IMR-90 (cell line): ENCODE measurements at regions not wholly inside any gene's neighbourhood (a gene's known extent, or its start where the extent isn't known, plus 50 kb on each side); places are given as distances from the start of the nearest gene placed in this dataset.

Experiments
- ATAC-seq: fragments of 200-7000 bp; cut with Tn5 transposase; 2 replicates; pipeline ENCODE4 v1.9.1; 2020; ENCODE audit warnings: low read depth, mild to moderate bottlenecking, moderate library complexity
- BruUV-seq: library from RNA; stranded (reverse); fragments of 400-500 nt; replicated peaks from 2 replicates; lab custom pipeline; 2021; lab: Mats Ljungman, UMichigan
- CTCF ChIA-PET: fragments of 300-600 bp; formaldehyde crosslinking; extraction: SDS; loops from one replicate; lab custom pipeline; 2021; ENCODE audit warnings: antibody characterized with exemption; lab: Yijun Ruan, JAX
- POLR2A ChIA-PET: fragments of 300-600 bp; sonication (Branson Sonifier 250); formaldehyde crosslinking; loops from one replicate; lab custom pipeline; 2022; ENCODE audit warnings: antibody characterized with exemption; ENCODE audit not compliant: unreplicated experiment; lab: Charles Lee
- DNase-seq: peaks from one replicate; pipeline ENCODE4 v3.0.0; 2013
- H2AFZ ChIP-seq: replicated peaks from 2 replicates; pipeline ENCODE3; 2013; ENCODE audit warnings: low read length, mild to moderate bottlenecking; ENCODE audit not compliant: poor library complexity
- H2AK5ac ChIP-seq: 2 replicates; pipeline ENCODE4 v1.6.1; 2013; ENCODE audit warnings: low read depth, low read length, inconsistent platforms
- H2AK9ac ChIP-seq: replicated peaks from 2 replicates; pipeline ENCODE3; 2013; ENCODE audit warnings: mild to moderate bottlenecking, low read depth, low read length, moderate library complexity; ENCODE audit not compliant: poor library complexity
- H2BK120ac ChIP-seq: 2 replicates; pipeline ENCODE4 v1.6.1; 2013; ENCODE audit warnings: low read depth, low read length, inconsistent platforms
- H2BK15ac ChIP-seq: 3 replicates; pipeline ENCODE4 v1.6.1; 2013; ENCODE audit warnings: low read depth, low read length, inconsistent platforms
- H2BK20ac ChIP-seq: 2 replicates; pipeline ENCODE4 v1.6.1; 2013; ENCODE audit warnings: low read depth, mild to moderate bottlenecking, inconsistent platforms, low read length, moderate library complexity
- H2BK5ac ChIP-seq: 2 replicates; pipeline ENCODE4 v1.6.1; 2013; ENCODE audit warnings: mild to moderate bottlenecking, low read depth, low read length, inconsistent platforms; ENCODE audit not compliant: poor library complexity, severe bottlenecking
- H3K14ac ChIP-seq: replicated peaks from 2 replicates; pipeline ENCODE4 v1.6.1; 2013; ENCODE audit warnings: low read depth, low read length, inconsistent platforms
- H3K18ac ChIP-seq: 2 replicates; pipeline ENCODE4 v1.6.1; 2013; ENCODE audit warnings: low read depth, low read length, control low read depth
- H3K23ac ChIP-seq: 2 replicates; pipeline ENCODE4 v1.6.1; 2013; ENCODE audit warnings: low read depth, low read length, inconsistent platforms
- H3K27ac ChIP-seq: 2 replicates; pipeline ENCODE4 v1.5.1; 2013; ENCODE audit warnings: mild to moderate bottlenecking, control low read depth, low read length; ENCODE audit not compliant: insufficient read depth
- H3K27me3 ChIP-seq: 2 replicates; pipeline ENCODE4 v1.6.1; 2013; ENCODE audit warnings: low read length; ENCODE audit not compliant: control insufficient read depth, insufficient read depth
- H3K36me3 ChIP-seq: 2 replicates; pipeline ENCODE4 v1.6.1; 2013; ENCODE audit warnings: low read length, mixed read lengths; ENCODE audit not compliant: control insufficient read depth, insufficient read depth
- H3K4ac ChIP-seq: 2 replicates; pipeline ENCODE4 v1.6.1; 2013; ENCODE audit warnings: low read depth, low read length, inconsistent platforms
- H3K4me1 ChIP-seq: 2 replicates; pipeline ENCODE4 v1.6.1; 2013; ENCODE audit warnings: low read length, mixed read lengths; ENCODE audit not compliant: control insufficient read depth, insufficient read depth
- H3K4me2 ChIP-seq: 2 replicates; pipeline ENCODE4 v1.6.1; 2013; ENCODE audit warnings: low read depth, mild to moderate bottlenecking, control low read depth, low read length, moderate library complexity
- H3K4me3 ChIP-seq: 2 replicates; pipeline ENCODE4 v1.5.1; 2013; ENCODE audit warnings: low read depth, mild to moderate bottlenecking, control low read depth, low read length, moderate library complexity; ENCODE audit not compliant: insufficient read depth
- H3K56ac ChIP-seq: 2 replicates; pipeline ENCODE4 v1.6.1; 2013; ENCODE audit warnings: low read length, inconsistent platforms; ENCODE audit not compliant: insufficient read depth; ENCODE audit errors: extremely low read depth
- H3K79me1 ChIP-seq, 2 experiments: 2 replicates each; pipeline ENCODE4 v1.6.1; 2013; ENCODE audit warnings: low read length in 2 of 2, inconsistent platforms in 1 of 2, low read depth in 1 of 2
- H3K9ac ChIP-seq: 2 replicates; pipeline ENCODE4 v1.6.1; 2013; ENCODE audit warnings: low read depth, low read length, control low read depth
- H3K9me1 ChIP-seq: 2 replicates; pipeline ENCODE4 v1.6.1; 2013; ENCODE audit warnings: low read length, inconsistent platforms; ENCODE audit not compliant: insufficient read depth
- H3K9me3 ChIP-seq: 2 replicates; pipeline ENCODE4 v1.6.1; 2013; ENCODE audit warnings: low read length; ENCODE audit not compliant: control insufficient read depth, insufficient read depth
- H4K20me1 ChIP-seq: 2 replicates; pipeline ENCODE4 v1.6.1; 2013; ENCODE audit warnings: low read length, inconsistent platforms; ENCODE audit not compliant: insufficient read depth
- H4K5ac ChIP-seq: 2 replicates; pipeline ENCODE4 v1.6.1; 2013; ENCODE audit warnings: mild to moderate bottlenecking, low read depth, low read length, control low read depth
- H4K8ac ChIP-seq, 2 experiments: 2 replicates each; pipeline ENCODE4 v1.6.1; 2013; ENCODE audit warnings: low read depth in 2 of 2, low read length in 2 of 2, control low read depth in 1 of 2, inconsistent platforms in 1 of 2
- H4K91ac ChIP-seq: 2 replicates; pipeline ENCODE4 v1.6.1; 2013; ENCODE audit warnings: low read depth, low read length, inconsistent platforms; ENCODE audit not compliant: insufficient read depth
- BHLHE40 ChIP-seq: fragments of 150-350 bp; IDR thresholded peaks from 2 replicates; pipeline ENCODE4 v1.6.1; 2016; ENCODE audit warnings: mild to moderate bottlenecking, low read depth, low read length
- CEBPB ChIP-seq: IDR thresholded peaks from 2 replicates; pipeline ENCODE4 v1.6.1; 2012; ENCODE audit warnings: low read depth, low read length, improper control_type of control experiment
- CHD1 ChIP-seq: IDR thresholded peaks from 2 replicates; pipeline ENCODE4 v1.6.1; 2012; ENCODE audit warnings: low read depth, low read length, improper control_type of control experiment
- CTCF ChIP-seq: conservative IDR thresholded peaks from 2 replicates; pipeline ENCODE4 v1.5.1; 2012; ENCODE audit warnings: mild to moderate bottlenecking, low read depth, low read length, improper control_type of control experiment
- ELK1 ChIP-seq: fragments of 150-350 bp; IDR thresholded peaks from 2 replicates; pipeline ENCODE4 v1.6.1; 2016; ENCODE audit warnings: low read depth, mild to moderate bottlenecking, low read length, moderate library complexity, borderline replicate concordance
- FOS ChIP-seq: fragments of 150-350 bp; IDR thresholded peaks from 2 replicates; pipeline ENCODE4 v1.6.1; 2016; ENCODE audit warnings: low read depth, low read length
- MAFK ChIP-seq: IDR thresholded peaks from 2 replicates; pipeline ENCODE4 v1.6.1; 2012; ENCODE audit warnings: low read depth, low read length, improper control_type of control experiment
- MAZ ChIP-seq: IDR thresholded peaks from 2 replicates; pipeline ENCODE4 v1.6.1; 2012; ENCODE audit warnings: low read depth, mild to moderate bottlenecking, low read length, improper control_type of control experiment, moderate library complexity, borderline replicate concordance
- MXI1 ChIP-seq: IDR thresholded peaks from 2 replicates; pipeline ENCODE4 v1.6.1; 2012; ENCODE audit warnings: low read depth, mild to moderate bottlenecking, low read length, moderate library complexity, borderline replicate concordance
- NFE2L2 ChIP-seq: fragments of 150-350 bp; IDR thresholded peaks from 2 replicates; pipeline ENCODE4 v1.6.1; 2016; ENCODE audit warnings: low read depth, mild to moderate bottlenecking, low read length
- POLR2A ChIP-seq: IDR thresholded peaks from 2 replicates; pipeline ENCODE4 v1.6.1; 2012; ENCODE audit warnings: mild to moderate bottlenecking, low read depth, low read length
- RAD21 ChIP-seq: IDR thresholded peaks from 2 replicates; pipeline ENCODE4 v1.6.1; 2012; ENCODE audit warnings: low read length, improper control_type of control experiment
- RCOR1 ChIP-seq: IDR thresholded peaks from 2 replicates; pipeline ENCODE4 v1.6.1; 2012; ENCODE audit warnings: mild to moderate bottlenecking, low read length, improper control_type of control experiment; ENCODE audit not compliant: insufficient replicate concordance
- RFX5 ChIP-seq: IDR thresholded peaks from 2 replicates; pipeline ENCODE4 v1.8.0; 2012; ENCODE audit warnings: low read depth, mild to moderate bottlenecking, low read length, moderate library complexity
- SMC3 ChIP-seq: fragments of 150-350 bp; IDR thresholded peaks from 2 replicates; pipeline ENCODE4 v1.6.1; 2016; ENCODE audit warnings: low read depth, mild to moderate bottlenecking, antibody characterized with exemption, low read length, moderate library complexity
- USF2 ChIP-seq: fragments of 150-350 bp; IDR thresholded peaks from 2 replicates; pipeline ENCODE4 v1.6.1; 2017; ENCODE audit warnings: mild to moderate bottlenecking, antibody characterized with exemption, low read length, low read depth
- WGBS, 2 experiments: methylation state at CpG; one replicate each; pipeline versions ENCODE4 v1.1.5 to v1.1.7; 2013; ENCODE audit warnings: missing lambda C conversion rate in 2 of 2; ENCODE audit not compliant: insufficient read length in 1 of 2; ENCODE audit errors: extremely low coverage in 2 of 2; 5-methylcytosine and 5-hydroxymethylcytosine counted together
- dilution Hi-C: fragments of 300-500 bp; cut with HindIII; formaldehyde crosslinking; loops from one replicate; pipeline ENCODE4 v1.14.3; 2018; ENCODE audit warnings: low sequenced_read_pairs; ENCODE audit not compliant: unreplicated experiment
- in situ Hi-C: fragments of 300-500 bp; cut with MboI; formaldehyde crosslinking; loops from 3 replicates; pipeline ENCODE4 v1.14.3; 2019; ENCODE audit warnings: low sequenced_read_pairs, inconsistent platforms, mixed read lengths
- intact Hi-C: fragments of 100-400 bp; cut with micrococcal nuclease; formaldehyde crosslinking; loops from 2 replicates; pipeline ENCODE4 v1.10.0; 2022

GRCh38 chrX:19214311-19214710 is 92.0 kb upstream of the ADGRG2 start:
- Histone ChIP-seq H3K14ac (no peak overlapping the region), H3K4ac (no peak overlapping the region), H3K79me1 (no peaks in the 10 kb centered on the region), H4K20me1 (no peaks in the 10 kb centered on the region), H3K23ac (no peak overlapping the region), H3K9ac (no peak overlapping the region), H4K8ac (no peak overlapping the region), H4K5ac (no peak overlapping the region), H2BK15ac (no peak overlapping the region), H3K27me3 (no peaks in the 10 kb centered on the region; the same call in 1 of the 2 replicates), H3K18ac (no peak overlapping the region), H2AK5ac (no peak overlapping the region), H4K91ac (no peak overlapping the region), H3K36me3 (no peaks in the 10 kb centered on the region), H3K56ac (no peak overlapping the region), H3K4me2 (no peak overlapping the region), H2AK9ac (no peak overlapping the region), H2AFZ (no peak overlapping the region), H3K27ac (no peak overlapping the region), H3K9me3 (no peaks in the 10 kb centered on the region), H3K9me1 (no peaks in the 10 kb centered on the region), H2BK5ac (no peak overlapping the region), H2BK120ac (no peak overlapping the region), H3K4me3 (no peak overlapping the region), H3K4me1 (no peaks in the 10 kb centered on the region), H2BK20ac (no peak overlapping the region)
- no peak for DNase-seq
- intact Hi-C loops (no loop called here), dilution Hi-C loops (no loop called here), in situ Hi-C loops (no loop called here)
- no peak for ATAC-seq
- no TSS peak for BruUV-seq
- TF ChIP-seq MAFK = no peak
- TF ChIP-seq RCOR1 = no peak
- no peak for TF ChIP-seq MAZ
- no peak for TF ChIP-seq NFE2L2
- no peak for TF ChIP-seq RFX5
- no peak for TF ChIP-seq RAD21
- no peak for TF ChIP-seq FOS
- TF ChIP-seq SMC3 = no peak
- TF ChIP-seq CEBPB = no peak
- TF ChIP-seq POLR2A = no peak
- TF ChIP-seq CTCF = no peak
- no peak for TF ChIP-seq MXI1
- no peak for TF ChIP-seq BHLHE40
- TF ChIP-seq USF2 = no peak
- no peak for TF ChIP-seq ELK1
- no peak for TF ChIP-seq CHD1
- ChIA-PET POLR2A (no interaction called here), CTCF (no interaction called here)
- WGBS, 2 experiments = 18% methylated on average over 3 of the region's 7 CpGs; no CpG with 5 or more reads in 1 of the 2 experiments
